ENCODE measurements at regions not wholly inside any gene's neighbourhood (a gene's known extent, or its start where the extent isn't known, plus 50 kb on each side); places are given as distances from the start of the nearest gene placed in this dataset.

GRCh38 chr9:134553996-134554372 is 87.6 kb upstream of the COL5A1 start:
- intact Hi-C loops (cut with micrococcal nuclease): no loop called here
- Mint-ChIP-seq H3K4me3 (no peak overlapping the region), H3K36me3 (no peaks in the 10 kb centered on the region), H3K4me1 (peaks cover 6 to 8% of the 10 kb centered on the region in 2 donors), H3K9me3 (no peaks in the 10 kb centered on the region), H3K27me3 (ENCODE audit: low read depth in 2 of 2) (no peaks in the 10 kb centered on the region), H3K27ac (no peak overlapping the region)
- TF ChIP-seq CTCF (IDR thresholded peaks at IDR 0.05): no peak
- DNase-seq (no peak), ATAC-seq (no peak)
- H3K4me1 ChIP-seq (ENCODE audit: control insufficient read depth, insufficient read depth, low read length): peaks cover 7% of the 10 kb centered on the region
- H3K9me3 ChIP-seq (ENCODE audit: control insufficient read depth, insufficient read depth, low read length): no peaks in the 10 kb centered on the region
- H3K27ac ChIP-seq (ENCODE audit: low read length): no peak overlapping the region
- no peaks in the 10 kb centered on the region for H3K27me3 ChIP-seq (ENCODE audit: control insufficient read depth, insufficient read depth, low read length)
- 86% methylated on average over 10 of the region's 10 CpGs for WGBS (ENCODE audit: insufficient coverage)
- no peak overlapping the region for H3K4me3 ChIP-seq (ENCODE audit: low read length)
- H3K36me3 ChIP-seq (ENCODE audit: control insufficient read depth, insufficient read depth, low read length): no peaks in the 10 kb centered on the region

- Histone ChIP-seq H3K27ac (ENCODE audit: low read length) (no peak overlapping the region), H3K36me3 (ENCODE audit: control insufficient read depth, insufficient read depth, low read length) (no peaks in the 10 kb centered on the region), H3K27me3 (ENCODE audit: control insufficient read depth, insufficient read depth, low read length) (no peaks in the 10 kb centered on the region), H3K9me3 (ENCODE audit: control insufficient read depth, insufficient read depth, low read length) (no peaks in the 10 kb centered on the region), H3K4me1 (ENCODE audit: control insufficient read depth, insufficient read depth, low read length) (peaks cover 11% of the 10 kb centered on the region), H3K4me3 (ENCODE audit: low read length) (no peak overlapping the region)
- Mint-ChIP-seq H3K4me3 (no peak overlapping the region), H3K27me3 (ENCODE audit: low read depth in 2 of 2) (no peaks in the 10 kb centered on the region), H3K36me3 (no peaks in the 10 kb centered on the region), H3K4me1 (peaks cover 9 to 12% of the 10 kb centered on the region in 2 donors), H3K9me3 (no peaks in the 10 kb centered on the region), H3K27ac (no peak overlapping the region)
- intact Hi-C loops (cut with micrococcal nuclease): no loop called here
- ATAC-seq (no peak), DNase-seq (no peak)
- WGBS (ENCODE audit: insufficient coverage): 91% methylated on average over 22 of the region's 22 CpGs
- no peak for TF ChIP-seq CTCF (IDR thresholded peaks at IDR 0.05)
These were observed 87.1 kb upstream of the COL5A1 start for GRCh38 chr9:134554373-134555093.

GRCh38 chr9:134555094-134555650 is 86.4 kb upstream of the COL5A1 start:
- H3K9me3 Mint-ChIP-seq: no peaks in the 10 kb centered on the region
- H3K4me1 Mint-ChIP-seq: peaks cover 13 to 15% of the 10 kb centered on the region in 2 donors
- Histone ChIP-seq H3K4me1 (ENCODE audit: control insufficient read depth, insufficient read depth, low read length) (peaks cover 18% of the 10 kb centered on the region), H3K36me3 (ENCODE audit: control insufficient read depth, insufficient read depth, low read length) (no peaks in the 10 kb centered on the region), H3K27me3 (ENCODE audit: control insufficient read depth, insufficient read depth, low read length) (no peaks in the 10 kb centered on the region), H3K27ac (ENCODE audit: low read length) (no peak overlapping the region), H3K4me3 (ENCODE audit: low read length) (no peak overlapping the region), H3K9me3 (ENCODE audit: control insufficient read depth, insufficient read depth, low read length) (no peaks in the 10 kb centered on the region)
- intact Hi-C loops (cut with micrococcal nuclease): no loop called here
- no peak overlapping the region for H3K4me3 Mint-ChIP-seq
- H3K36me3 Mint-ChIP-seq: no peaks in the 10 kb centered on the region
- WGBS (ENCODE audit: insufficient coverage): 91% methylated on average over 9 of the region's 9 CpGs
- no peak for DNase-seq
- no peak overlapping the region for H3K27ac Mint-ChIP-seq
- H3K27me3 Mint-ChIP-seq (ENCODE audit: low read depth in 2 of 2): no peaks in the 10 kb centered on the region
- TF ChIP-seq CTCF (IDR thresholded peaks at IDR 0.05): no peak
- ATAC-seq: no peak

Measured in natural killer cell (primary cell).